Right lobe of liver (tissue), 4 donors: ENCODE measurements at regions not wholly inside any gene's neighbourhood (a gene's known extent, or its start where the extent isn't known, plus 50 kb on each side); places are given as distances from the start of the nearest gene placed in this dataset.

ENCODE experiments used
- CTCF ChIP-seq, 4 donors: fragments of 200-600 bp in 3 of 4; fragments of 450-650 bp in 1 of 4; IDR thresholded peaks; one replicate each; pipeline versions ENCODE4 v1.5.1 to v1.8.0; 2016 to 2022; ENCODE audit warnings: antibody characterized with exemption in 4 of 4, mild to moderate bottlenecking in 2 of 4
- POLR2A ChIP-seq: fragments of 450-650 bp; IDR thresholded peaks from one replicate; pipeline ENCODE4 v1.6.1; 2017; ENCODE audit warnings: antibody characterized with exemption, mild to moderate bottlenecking
- donor health status: DM: no; HTN: no; CAD: no.
- donor health status: DM: no; HTN: no; CAD: no.
- donor health status: DM: no; HTN: yes; CAD: no.

- TF ChIP-seq CTCF (IDR thresholded peaks at IDR 0.05) (no peak), POLR2A (no peak)
Observed at GRCh38 chr4:177099211-177099610, 210.5 kb upstream of the NEIL3 start.
